A549 (cell line): ENCODE measurements at regions not wholly inside any gene's neighbourhood (a gene's known extent, or its start where the extent isn't known, plus 50 kb on each side); places are given as distances from the start of the nearest gene placed in this dataset.

Experiments
- ATAC-seq, 2 experiments: fragments of 200-7000 bp in 1 of 2; fragments of >200 bp in 1 of 2; cut with Nextera tagmentation in 1 of 2; cut with Tn5 transposase in 1 of 2; 3 replicates each; pipeline versions ENCODE4 v1.8.0 to v1.9.1; 2018 to 2020; ENCODE audit warnings: mild to moderate bottlenecking in 1 of 2, moderate library complexity in 1 of 2
- CTCF ChIA-PET: fragments of 300-600 bp; sonication (Branson Sonifier 250); formaldehyde crosslinking; extraction: SDS; loops from one replicate; lab custom pipeline; 2021; ENCODE audit warnings: antibody characterized with exemption, inconsistent platforms; lab: Yijun Ruan, JAX
- POLR2A ChIA-PET: fragments of 350-600 bp; formaldehyde crosslinking; extraction: SDS; loops from one replicate; lab custom pipeline; 2021; ENCODE audit warnings: antibody characterized with exemption, inconsistent platforms; lab: Yijun Ruan, JAX
- DNase-seq, 2 experiments: peaks; one replicate each; pipeline versions ENCODE4 v3.0.0 to v3.0.0-alpha.2; 2011 to 2016; ENCODE audit warnings: low read depth in 1 of 2, low spot score in 1 of 2
- FAIRE-seq: peaks from 2 replicates; lab custom pipeline; 2011; peaks lifted over from hg19 to GRCh38; lab: Jason Lieb, UNC
- H3K27ac ChIP-seq, 2 experiments: fragments of >200 bp; sonication (Bioruptor Twin); formaldehyde crosslinking; 3 replicates each; pipeline ENCODE4 v1.5.1; 2016 to 2017
- H3K4me1 ChIP-seq: fragments of >200 bp; sonication (Bioruptor Twin); formaldehyde crosslinking; 3 replicates; pipeline ENCODE4 v1.6.1; 2016
- H3K4me2 ChIP-seq: fragments of >200 bp; sonication (Bioruptor Twin); formaldehyde crosslinking; 3 replicates; pipeline ENCODE4 v1.6.1; 2016
- H3K4me3 ChIP-seq: fragments of >200 bp; sonication (Bioruptor Twin); formaldehyde crosslinking; 3 replicates; pipeline ENCODE4 v1.5.1; 2016
- H3K9me3 ChIP-seq: fragments of >200 bp; sonication (Bioruptor Twin); formaldehyde crosslinking; 3 replicates; pipeline ENCODE4 v1.6.1; 2016
- BCL3 ChIP-seq: fragments of >200 bp; sonication (Bioruptor Twin); formaldehyde crosslinking; IDR thresholded peaks from 3 replicates; pipeline ENCODE4 v1.6.1; 2016
- CBX2 ChIP-seq: fragments of 200-600 bp; sonication (generic); IDR thresholded peaks from 2 replicates; pipeline ENCODE4 v1.6.1; 2016; ENCODE audit warnings: low read depth, mild to moderate bottlenecking, borderline replicate concordance
- CHD2 ChIP-seq: fragments of 150-350 bp; IDR thresholded peaks from 2 replicates; pipeline ENCODE4 v1.6.1; 2014; ENCODE audit warnings: low read length; ENCODE audit not compliant: partially characterized antibody
- EHF ChIP-seq: fragments of 250-450 bp; sonication (Bioruptor Pico); IDR thresholded peaks from 2 replicates; pipeline ENCODE4 v1.5.0; 2020; ENCODE audit warnings: mild to moderate bottlenecking
- EHMT2 ChIP-seq: fragments of 200-600 bp; sonication (generic); IDR thresholded peaks from 2 replicates; pipeline ENCODE4 v1.6.1; 2016; ENCODE audit warnings: antibody characterized with exemption, low read depth, mild to moderate bottlenecking, moderate library complexity
- ELK1 ChIP-seq: fragments of 150-350 bp; IDR thresholded peaks from 2 replicates; pipeline ENCODE4 v1.6.1; 2014; ENCODE audit warnings: low read depth, mild to moderate bottlenecking, low read length
- FOSB ChIP-seq: fragments of 250-450 bp; sonication (Bioruptor Pico); IDR thresholded peaks from 2 replicates; pipeline ENCODE4 v1.5.0; 2020; ENCODE audit warnings: mild to moderate bottlenecking, moderate library complexity
- FOSL2 ChIP-seq, 2 experiments: fragments of 450-650 bp in 1 of 2; fragments of >200 bp in 1 of 2; sonication (Bioruptor Twin) in 1 of 2; formaldehyde crosslinking; IDR thresholded peaks; 2 replicates each; pipeline versions ENCODE4 v1.5.0 to v1.6.1; 2016 to 2020; ENCODE audit warnings: mild to moderate bottlenecking in 1 of 2, moderate library complexity in 1 of 2
- FOXS1 ChIP-seq: fragments of 250-450 bp; sonication (Bioruptor Pico); IDR thresholded peaks from 2 replicates; pipeline ENCODE4 v1.5.0; 2020; ENCODE audit warnings: mild to moderate bottlenecking, moderate library complexity
- GATA3 ChIP-seq: IDR thresholded peaks from 2 replicates; pipeline ENCODE4 v1.6.1; 2012; ENCODE audit warnings: borderline replicate concordance
- HEYL ChIP-seq: fragments of 250-450 bp; sonication (Bioruptor Pico); IDR thresholded peaks from 2 replicates; pipeline ENCODE4 v1.8.0; 2021; ENCODE audit warnings: mild to moderate bottlenecking, moderate library complexity
- HOXA7 ChIP-seq: fragments of 250-450 bp; sonication (Bioruptor Pico); IDR thresholded peaks from 2 replicates; pipeline ENCODE4 v1.5.0; 2020; ENCODE audit warnings: mild to moderate bottlenecking, moderate library complexity
- JUNB ChIP-seq: fragments of >200 bp; sonication (Bioruptor Twin); formaldehyde crosslinking; IDR thresholded peaks from 2 replicates; pipeline ENCODE4 v1.6.1; 2016
- MAFK ChIP-seq: fragments of 450-650 bp; IDR thresholded peaks from 2 replicates; pipeline ENCODE4 v1.6.1; 2014; ENCODE audit not compliant: partially characterized antibody
- MYC ChIP-seq: IDR thresholded peaks from 2 replicates; pipeline ENCODE4 v1.6.1; 2012; ENCODE audit warnings: mild to moderate bottlenecking, inconsistent platforms, low read length, improper control_type of control experiment, borderline replicate concordance
- NR3C1 ChIP-seq: fragments of >200 bp; sonication (Bioruptor Twin); formaldehyde crosslinking; IDR thresholded peaks from 3 replicates; pipeline ENCODE4 v1.6.1; 2017
- PHF8 ChIP-seq: fragments of 200-600 bp; sonication (generic); IDR thresholded peaks from 2 replicates; pipeline ENCODE4 v1.6.1; 2016; ENCODE audit warnings: low read depth, mild to moderate bottlenecking, antibody characterized with exemption, moderate library complexity, borderline replicate concordance
- POLR2AphosphoS2 ChIP-seq: conservative IDR thresholded peaks from 2 replicates; pipeline ENCODE4 v1.6.1; 2012; ENCODE audit warnings: low read length, improper control_type of control experiment, inconsistent platforms
- RARB ChIP-seq: fragments of 250-450 bp; sonication (Bioruptor Pico); IDR thresholded peaks from 2 replicates; pipeline ENCODE4 v1.8.0; 2021; ENCODE audit warnings: mild to moderate bottlenecking, moderate library complexity
- RCOR1 ChIP-seq: fragments of 150-350 bp; IDR thresholded peaks from 2 replicates; pipeline ENCODE4 v1.6.1; 2014; ENCODE audit warnings: antibody characterized with exemption, low read length, low read depth
- REST ChIP-seq: fragments of 200-600 bp; sonication (generic); IDR thresholded peaks from 2 replicates; pipeline ENCODE4 v1.6.1; 2016; ENCODE audit warnings: antibody characterized with exemption, mild to moderate bottlenecking, moderate library complexity
- RFX5 ChIP-seq: fragments of 450-650 bp; IDR thresholded peaks from 2 replicates; pipeline ENCODE4 v1.7.1; 2014; ENCODE audit warnings: antibody characterized with exemption, mild to moderate bottlenecking, moderate library complexity
- SMC3 ChIP-seq: fragments of >200 bp; sonication (Bioruptor Twin); formaldehyde crosslinking; IDR thresholded peaks from 3 replicates; pipeline ENCODE4 v1.6.1; 2018; ENCODE audit warnings: inconsistent platforms
- TP53 ChIP-seq: fragments of 250-450 bp; sonication (Bioruptor Pico); IDR thresholded peaks from 2 replicates; pipeline ENCODE4 v1.5.0; 2021; ENCODE audit warnings: mild to moderate bottlenecking, moderate library complexity
- ZC3H11A ChIP-seq: fragments of 450-650 bp; IDR thresholded peaks from 2 replicates; pipeline ENCODE4 v1.6.1; 2014; ENCODE audit warnings: antibody characterized with exemption, mild to moderate bottlenecking
- WGBS: methylation state at CpG from one replicate; pipeline ENCODE4 v1.1.6; 2017; ENCODE audit errors: missing lambda C conversion rate; 5-methylcytosine and 5-hydroxymethylcytosine counted together
- TF ChIP-seq, protein P1 (sequence below): fragments of 250-450 bp; sonication (Bioruptor Pico); IDR thresholded peaks from 2 replicates; pipeline ENCODE4 v1.5.0; 2021; ENCODE audit warnings: mild to moderate bottlenecking, moderate library complexity, borderline replicate concordance

DNA sequence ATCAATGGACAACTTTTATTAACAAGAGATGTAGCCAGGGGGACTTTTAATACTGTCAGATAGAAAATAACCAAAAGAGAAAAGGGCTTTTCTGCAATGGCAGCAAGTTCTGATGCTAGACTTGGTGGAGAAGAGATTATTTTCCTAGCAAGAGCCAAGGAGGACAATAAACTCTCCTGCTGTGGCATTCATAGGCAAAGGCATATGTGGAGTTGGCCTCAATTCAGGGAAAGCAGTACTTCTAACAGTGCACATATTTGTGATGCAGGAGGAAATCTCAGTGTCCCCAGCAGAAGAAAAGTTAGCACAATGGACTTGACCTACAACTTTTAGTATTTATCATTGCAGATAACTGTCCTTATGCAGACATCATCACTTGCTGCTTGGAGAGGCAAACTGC lies 75.1 kb upstream of the GRIK1 start:
- ChIA-PET CTCF (no interaction called here), POLR2A (no interaction called here)
- no peaks in the 10 kb centered on the region for H3K9me3 ChIP-seq
- no peak overlapping the region for H3K27ac ChIP-seq
- DNase-seq = no peak
- TF ChIP-seq FOSB (CRISPR knock-in tag) (no peak), SMC3 (no peak), BCL3 (no peak), MYC (no peak)
- no peaks in the 10 kb centered on the region for H3K4me1 ChIP-seq
- H3K4me3 ChIP-seq = no peak overlapping the region
- ATAC-seq = no peak
- FAIRE-seq = no peak
- H3K4me2 ChIP-seq = no peak overlapping the region

DNA sequence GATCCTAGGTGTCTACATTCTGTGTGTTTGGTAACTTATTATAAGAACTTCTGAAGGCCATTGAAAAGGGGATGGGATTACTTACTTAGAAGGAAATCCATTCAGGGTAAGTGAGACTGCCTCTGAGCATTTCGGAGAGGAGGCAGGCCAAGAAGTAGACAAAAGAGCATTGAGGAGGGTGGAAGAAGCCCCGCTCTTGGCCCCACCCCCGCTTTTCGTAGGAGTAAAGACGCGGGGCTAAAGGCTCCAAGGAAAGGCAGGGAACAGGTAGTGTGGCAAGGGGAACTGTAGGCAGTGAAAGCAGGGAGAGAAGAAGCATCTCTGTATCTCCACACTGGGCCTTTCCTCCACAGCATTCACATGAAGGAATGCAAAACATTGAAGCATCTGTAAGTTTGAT lies 51.8 kb upstream of the GRIK1 start:
- ATAC-seq = no peak
- 28% methylated on average over 6 of the region's 6 CpGs for WGBS
- Histone ChIP-seq H3K4me3 (no peak overlapping the region), H3K9me3 (no peaks in the 10 kb centered on the region), H3K27ac (no peak overlapping the region), H3K4me1 (no peaks in the 10 kb centered on the region), H3K4me2 (no peak overlapping the region)
- TF ChIP-seq POLR2AphosphoS2 (no peak), RCOR1 (no peak), RARB (no peak), MAFK (no peak), NR3C1 (no peak), HOXA7 (CRISPR knock-in tag) (no peak), FOXS1 (no peak), CBX2 (no peak), JUNB (no peak), REST (no peak), CHD2 (no peak), HEYL (CRISPR knock-in tag) (no peak)
- POLR2A ChIA-PET = no interaction called here
- CTCF ChIA-PET = no interaction called here
- no peak for DNase-seq
- no peak for FAIRE-seq

GRCh38 chr21:29989634-29990234 lies 49.9 kb upstream of the GRIK1 start:
- ChIA-PET POLR2A (no interaction called here), CTCF (no interaction called here)
- Histone ChIP-seq H3K4me2 (no peak overlapping the region), H3K4me3 (no peak overlapping the region), H3K9me3 (no peaks in the 10 kb centered on the region), H3K27ac (no peak overlapping the region), H3K4me1 (no peaks in the 10 kb centered on the region)
- DNase-seq = no peak
- FAIRE-seq = no peak
- ATAC-seq = no peak
- 17% methylated on average over 3 of the region's 3 CpGs for WGBS
- TF ChIP-seq FOSL2 (IDR thresholded peaks at IDR 0.05) (no peak), FOSL2 (CRISPR knock-in tag; IDR thresholded peaks at IDR 0.05) (no peak), ELK1 (no peak), BCL3 (no peak), TP53 (CRISPR knock-in tag) (no peak), HOXA7 (CRISPR knock-in tag) (no peak), ZC3H11A (no peak), EHMT2 (no peak), GATA3 (no peak), CHD2 (no peak), RFX5 (no peak), HEYL (CRISPR knock-in tag) (no peak), JUNB (no peak), MAFK (no peak), PHF8 (no peak), EHF (no peak)
- TF ChIP-seq, protein P1, sequence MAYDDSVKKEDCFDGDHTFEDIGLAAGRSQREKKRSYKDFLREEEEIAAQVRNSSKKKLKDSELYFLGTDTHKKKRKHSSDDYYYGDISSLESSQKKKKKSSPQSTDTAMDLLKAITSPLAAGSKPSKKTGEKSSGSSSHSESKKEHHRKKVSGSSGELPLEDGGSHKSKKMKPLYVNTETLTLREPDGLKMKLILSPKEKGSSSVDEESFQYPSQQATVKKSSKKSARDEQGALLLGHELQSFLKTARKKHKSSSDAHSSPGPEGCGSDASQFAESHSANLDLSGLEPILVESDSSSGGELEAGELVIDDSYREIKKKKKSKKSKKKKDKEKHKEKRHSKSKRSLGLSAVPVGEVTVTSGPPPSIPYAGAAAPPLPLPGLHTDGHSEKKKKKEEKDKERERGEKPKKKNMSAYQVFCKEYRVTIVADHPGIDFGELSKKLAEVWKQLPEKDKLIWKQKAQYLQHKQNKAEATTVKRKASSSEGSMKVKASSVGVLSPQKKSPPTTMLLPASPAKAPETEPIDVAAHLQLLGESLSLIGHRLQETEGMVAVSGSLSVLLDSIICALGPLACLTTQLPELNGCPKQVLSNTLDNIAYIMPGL (CRISPR knock-in tag) = no peak
